Fibroblast of skin of right biceps (primary cell): ENCODE measurements at regions not wholly inside any gene's neighbourhood (a gene's known extent, or its start where the extent isn't known, plus 50 kb on each side); places are given as distances from the start of the nearest gene placed in this dataset.

Experiments used
- DNase-seq: peaks from one replicate; pipeline ENCODE4 v3.0.0-alpha.2; 2013

- DNase-seq, result no peak
These were observed 76.6 kb upstream of the CST7 start for GRCh38 chr20:24872291-24873024.

GRCh38 chr20:24873025-24873620 lies 75.9 kb upstream of the CST7 start:
- no peak for DNase-seq

GRCh38 chr20:24875078-24875477 lies 74.0 kb upstream of the CST7 start:
- no peak for DNase-seq

GRCh38 chr20:24877652-24878051 lies 71.4 kb upstream of the CST7 start:
- DNase-seq, result no peak

GRCh38 chr20:24878657-24879056 lies 70.4 kb upstream of the CST7 start:
- no peak for DNase-seq

- DNase-seq, result no peak
These were observed 69.2 kb upstream of the CST7 start for GRCh38 chr20:24879875-24880274.

GRCh38 chr20:24880356-24880755 lies 68.7 kb upstream of the CST7 start:
- no peak for DNase-seq

GRCh38 chr20:24890286-24890685 lies 58.8 kb upstream of the CST7 start:
- DNase-seq, result no peak

GRCh38 chr20:24891546-24892393 lies 57.3 kb upstream of the CST7 start:
- no peak for DNase-seq

- no peak for DNase-seq
These were observed 56.5 kb upstream of the CST7 start for GRCh38 chr20:24892522-24892921.

- no peak for DNase-seq
These were observed 56.1 kb upstream of the CST7 start for GRCh38 chr20:24892931-24893330.

GRCh38 chr20:24894488-24894887 lies 54.6 kb upstream of the CST7 start:
- no peak for DNase-seq

- no peak for DNase-seq
These were observed 54.1 kb upstream of the CST7 start for GRCh38 chr20:24894967-24895366.

GRCh38 chr20:24895431-24895830 lies 53.6 kb upstream of the CST7 start:
- DNase-seq, result no peak

- no peak for DNase-seq
These were observed 53.0 kb upstream of the CST7 start for GRCh38 chr20:24895898-24896658.

GRCh38 chr20:24896984-24897383 lies 52.1 kb upstream of the CST7 start:
- no peak for DNase-seq

- no peak for DNase-seq
These were observed 51.1 kb upstream of the CST7 start for GRCh38 chr20:24897974-24898373.

GRCh38 chr20:24899153-24899552 lies 49.9 kb upstream of the CST7 start:
- no peak for DNase-seq
